ENCODE measurements at regions not wholly inside any gene's neighbourhood (a gene's known extent, or its start where the extent isn't known, plus 50 kb on each side); places are given as distances from the start of the nearest gene placed in this dataset.

- ATAC-seq = no peak
- no peaks in the 10 kb centered on the region for H3K36me3 ChIP-seq (ENCODE audit: control insufficient read depth in 1 of 2, insufficient read depth in 2 of 2, low read length in 2 of 2)
- H3K9me2 ChIP-seq (ENCODE audit: insufficient read depth) = no peaks in the 10 kb centered on the region
- H3K4me2 ChIP-seq (ENCODE audit: low read length) = no peak overlapping the region
- ChIA-PET RAD21 (ENCODE audit: low non-redundant PET in 1 of 2, low total read pairs in 2 of 2, uncharacterized antibody in 2 of 2, unreplicated experiment in 2 of 2) (no interaction called here), POLR2A (no interaction called here), CTCF (no interaction called here)
- no peaks in the 10 kb centered on the region for H3K79me2 ChIP-seq (ENCODE audit: insufficient read depth, low read length)
- H3K9me3 ChIP-seq (ENCODE audit: control insufficient read depth in 1 of 2, insufficient read depth in 1 of 2, low read depth in 1 of 2, low read length in 2 of 2) = no peaks in the 10 kb centered on the region
- H3K4me3 ChIP-seq (replicated peaks in 1 of 2; ENCODE audit: low read depth in 1 of 2, low read length in 2 of 2) = no peak overlapping the region
- no peak overlapping the region for H3K27ac ChIP-seq (ENCODE audit: low read depth, low read length)
- no peaks in the 10 kb centered on the region for H4K20me1 ChIP-seq (ENCODE audit: insufficient read depth)
- no TSS peak for BruUV-seq (replicated peaks)
- H3K27me3 ChIP-seq (ENCODE audit: insufficient read depth, low read length) = peaks cover 18% of the 10 kb centered on the region
- no peak for DNase-seq (ENCODE audit: low read depth, low spot score)
- no peak overlapping the region for H2AFZ ChIP-seq (ENCODE audit: low read depth, low read length, poor library complexity, severe bottlenecking)
- no peak for TF ChIP-seq POLR2A (IDR thresholded peaks at IDR 0.05; ENCODE audit: borderline replicate concordance, extremely low read depth, insufficient read depth, insufficient read length)
- TF ChIP-seq ZFX (IDR thresholded peaks at IDR 0.05) = no peak
- no peaks in the 10 kb centered on the region for H3K4me1 ChIP-seq (ENCODE audit: control insufficient read depth in 1 of 2, insufficient read depth in 2 of 2, low read length in 2 of 2)
- H3K9ac ChIP-seq (ENCODE audit: low read length) = no peak overlapping the region
- intact Hi-C loops (cut with micrococcal nuclease) = loop anchor here (5.0 kb wide), 1 partner anchor 36 kb away; no protein-coding TSS in a partner anchor
Measured at GRCh38 chr9:87181670-87182069, 234.4 kb upstream of the GAS1 start.

- intact Hi-C loops (cut with micrococcal nuclease) = loop anchor here (5.0 kb wide), 1 partner anchor 32 kb away; no protein-coding TSS in a partner anchor
- H3K27me3 ChIP-seq (ENCODE audit: insufficient read depth, low read length) = peaks cover 25% of the 10 kb centered on the region
- POLR2A ChIA-PET = no interaction called here
- no peaks in the 10 kb centered on the region for H3K79me2 ChIP-seq (ENCODE audit: insufficient read depth, low read length)
- no TSS peak for BruUV-seq (replicated peaks)
- no peaks in the 10 kb centered on the region for H3K9me2 ChIP-seq (ENCODE audit: insufficient read depth)
- H3K4me3 ChIP-seq (replicated peaks in 1 of 2; ENCODE audit: low read depth in 1 of 2, low read length in 2 of 2) = no peak overlapping the region
- no peaks in the 10 kb centered on the region for H3K4me1 ChIP-seq (ENCODE audit: control insufficient read depth in 1 of 2, insufficient read depth in 2 of 2, low read length in 2 of 2)
- DNase-seq (ENCODE audit: low read depth, low spot score) (no peak), ATAC-seq (no peak)
- H3K27ac ChIP-seq (ENCODE audit: low read depth, low read length) = no peak overlapping the region
- RAD21 ChIA-PET (ENCODE audit: low non-redundant PET in 1 of 2, low total read pairs in 2 of 2, uncharacterized antibody in 2 of 2, unreplicated experiment in 2 of 2) = no interaction called here
- CTCF ChIA-PET = no interaction called here
- no peak overlapping the region for H3K9ac ChIP-seq (ENCODE audit: low read length)
- no peak overlapping the region for H3K4me2 ChIP-seq (ENCODE audit: low read length)
- H2AFZ ChIP-seq (ENCODE audit: low read depth, low read length, poor library complexity, severe bottlenecking) = no peak overlapping the region
- TF ChIP-seq ZNF274 (IDR thresholded peaks at IDR 0.05; ENCODE audit: low read depth, low read length) = no peak
- TF ChIP-seq RAD21 (IDR thresholded peaks at IDR 0.05; ENCODE audit: low read depth) = no peak
- TF ChIP-seq EZH2 (IDR thresholded peaks at IDR 0.05) = no peak
- TF ChIP-seq ATF3 (IDR thresholded peaks at IDR 0.05) = no peak
- TF ChIP-seq EZH2phosphoT487 (IDR thresholded peaks at IDR 0.05; ENCODE audit: borderline replicate concordance) = no peak
- no peak for TF ChIP-seq YY1 (IDR thresholded peaks at IDR 0.05; ENCODE audit: extremely low read depth, insufficient replicate concordance, low read depth, low read length)
- no peak for TF ChIP-seq ZFX (IDR thresholded peaks at IDR 0.05)
- no peak for TF ChIP-seq CEBPB (IDR thresholded peaks at IDR 0.05; ENCODE audit: low read depth)
- H4K20me1 ChIP-seq (ENCODE audit: insufficient read depth) = no peaks in the 10 kb centered on the region
- H3K9me3 ChIP-seq (ENCODE audit: control insufficient read depth in 1 of 2, insufficient read depth in 1 of 2, low read depth in 1 of 2, low read length in 2 of 2) = no peaks in the 10 kb centered on the region
- no peaks in the 10 kb centered on the region for H3K36me3 ChIP-seq (ENCODE audit: control insufficient read depth in 1 of 2, insufficient read depth in 2 of 2, low read length in 2 of 2)
Measured at GRCh38 chr9:87184956-87185642, 237.8 kb upstream of the GAS1 start.

Data from HCT116 (cell line).